Stimulated activated memory B cell treated with anti-CD40 and anti-IgM and Interleukin-4, amounts not matched to agents 10 μg/mL and 1 μg/mL and 100 μg/mL, for 72 hours (primary cell): ENCODE measurements at regions not wholly inside any gene's neighbourhood (a gene's known extent, or its start where the extent isn't known, plus 50 kb on each side); places are given as distances from the start of the nearest gene placed in this dataset.
"Not testable (repeated sequence)": the region's sequence is repeated elsewhere in the genome, so short reads cannot be mapped to it uniquely, and the experiment has no call there.

Source experiments
- ATAC-seq: fragments of 150-1000 bp; cut with Tn5 transposase; 2 replicates; pipeline ENCODE4 v1.10.0; 2021
- H3K27ac Mint-ChIP-seq: one replicate; pipeline ENCODE4 v1.8.0; 2022; ENCODE audit warnings: mild to moderate bottlenecking, mixed read lengths
- H3K27me3 Mint-ChIP-seq: one replicate; pipeline ENCODE4 v1.8.0; 2022; ENCODE audit warnings: mixed read lengths
- H3K36me3 Mint-ChIP-seq: one replicate; pipeline ENCODE4 v1.8.0; 2022; ENCODE audit warnings: mixed read lengths
- H3K4me1 Mint-ChIP-seq: one replicate; pipeline ENCODE4 v1.8.0; 2022; ENCODE audit warnings: mixed read lengths
- H3K4me3 Mint-ChIP-seq: one replicate; pipeline ENCODE4 v1.8.0; 2022; ENCODE audit warnings: mild to moderate bottlenecking, moderate library complexity, mixed read lengths
- H3K9me3 Mint-ChIP-seq: one replicate; pipeline ENCODE4 v1.8.0; 2022; ENCODE audit warnings: mixed read lengths

DNA sequence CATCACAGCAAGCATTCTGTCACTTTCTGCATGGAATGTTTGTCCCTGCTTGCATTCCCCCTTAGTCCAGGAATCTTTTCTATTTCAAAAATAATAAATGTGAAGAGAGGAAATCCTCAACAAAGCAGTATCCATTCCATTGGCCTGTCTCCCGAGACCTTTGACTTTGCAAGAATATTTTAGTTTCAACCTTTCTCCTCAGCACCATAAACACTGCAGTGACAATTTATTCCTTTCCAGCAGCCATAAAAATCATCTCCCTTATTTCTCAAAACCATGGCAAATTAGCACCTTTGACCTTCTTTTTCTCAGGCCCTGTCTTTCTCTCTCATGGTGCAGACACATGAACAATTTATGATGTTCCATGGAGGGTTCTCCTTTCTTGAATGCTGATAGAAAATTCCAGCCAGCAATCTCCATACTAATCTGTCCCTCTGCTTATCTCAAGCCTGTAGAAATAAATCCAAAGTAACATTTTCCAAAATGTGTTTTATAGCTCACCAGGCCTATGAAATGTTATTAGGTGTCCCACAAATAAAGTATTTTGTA is 352.1 kb upstream of the CCL2 start:
- Mint-ChIP-seq H3K36me3 (no peaks in the 10 kb centered on the region), H3K27me3 (no peaks in the 10 kb centered on the region), H3K4me3 (no peak overlapping the region), H3K9me3 (no peaks in the 10 kb centered on the region), H3K27ac (no peak overlapping the region), H3K4me1 (no peaks in the 10 kb centered on the region)
- ATAC-seq, result no peak

GRCh38 chr17:33904476-33904875 is 350.6 kb upstream of the CCL2 start:
- Mint-ChIP-seq H3K4me1 (no peaks in the 10 kb centered on the region), H3K9me3 (no peaks in the 10 kb centered on the region), H3K27ac (no peak overlapping the region), H3K36me3 (no peaks in the 10 kb centered on the region), H3K4me3 (no peak overlapping the region), H3K27me3 (no peaks in the 10 kb centered on the region)
- no peak for ATAC-seq

GRCh38 chr17:33905338-33905800 is 349.7 kb upstream of the CCL2 start:
- no peaks in the 10 kb centered on the region for H3K9me3 Mint-ChIP-seq
- H3K4me3 Mint-ChIP-seq, result no peak overlapping the region
- H3K27me3 Mint-ChIP-seq, result no peaks in the 10 kb centered on the region
- no peaks in the 10 kb centered on the region for H3K4me1 Mint-ChIP-seq
- H3K36me3 Mint-ChIP-seq, result no peaks in the 10 kb centered on the region
- H3K27ac Mint-ChIP-seq, result no peak overlapping the region
- no peak for ATAC-seq

DNA sequence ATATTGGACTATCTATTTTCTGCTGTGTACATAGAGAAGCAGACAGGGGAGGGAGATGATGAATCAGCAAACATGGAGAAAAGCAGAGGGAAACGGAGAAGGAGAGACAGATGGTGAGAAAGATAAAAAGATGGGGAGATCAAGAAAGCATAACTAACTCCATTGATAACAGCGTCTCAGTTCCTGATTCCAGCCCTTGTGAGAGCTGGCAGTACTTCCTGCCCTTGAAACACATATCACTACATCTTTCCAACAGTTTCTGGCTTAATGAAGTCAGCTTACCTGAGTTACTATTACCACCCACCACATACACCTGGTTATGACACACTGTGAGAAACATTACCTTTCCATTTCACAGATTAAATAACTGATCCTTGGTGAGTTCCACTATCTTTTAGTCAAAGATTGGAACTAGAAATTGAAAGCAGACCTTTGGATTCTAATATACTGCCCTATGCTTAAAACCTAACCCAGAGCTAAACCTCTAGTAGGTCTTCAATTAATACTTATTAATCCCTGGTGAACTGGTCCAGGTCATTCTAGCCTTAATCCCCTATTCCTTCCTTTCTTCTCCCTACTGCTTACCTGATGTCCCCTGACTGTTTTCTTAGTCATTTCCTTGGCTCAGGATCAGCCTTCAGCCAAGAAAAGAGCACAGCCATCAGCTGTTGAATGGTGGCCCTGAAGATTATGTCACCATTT is 346.6 kb upstream of the CCL2 start:
- no peaks in the 10 kb centered on the region for H3K9me3 Mint-ChIP-seq
- no peaks in the 10 kb centered on the region for H3K36me3 Mint-ChIP-seq
- H3K4me3 Mint-ChIP-seq, result no peak overlapping the region
- H3K4me1 Mint-ChIP-seq, result no peaks in the 10 kb centered on the region
- no peak overlapping the region for H3K27ac Mint-ChIP-seq
- no peak for ATAC-seq
- H3K27me3 Mint-ChIP-seq, result no peaks in the 10 kb centered on the region

DNA sequence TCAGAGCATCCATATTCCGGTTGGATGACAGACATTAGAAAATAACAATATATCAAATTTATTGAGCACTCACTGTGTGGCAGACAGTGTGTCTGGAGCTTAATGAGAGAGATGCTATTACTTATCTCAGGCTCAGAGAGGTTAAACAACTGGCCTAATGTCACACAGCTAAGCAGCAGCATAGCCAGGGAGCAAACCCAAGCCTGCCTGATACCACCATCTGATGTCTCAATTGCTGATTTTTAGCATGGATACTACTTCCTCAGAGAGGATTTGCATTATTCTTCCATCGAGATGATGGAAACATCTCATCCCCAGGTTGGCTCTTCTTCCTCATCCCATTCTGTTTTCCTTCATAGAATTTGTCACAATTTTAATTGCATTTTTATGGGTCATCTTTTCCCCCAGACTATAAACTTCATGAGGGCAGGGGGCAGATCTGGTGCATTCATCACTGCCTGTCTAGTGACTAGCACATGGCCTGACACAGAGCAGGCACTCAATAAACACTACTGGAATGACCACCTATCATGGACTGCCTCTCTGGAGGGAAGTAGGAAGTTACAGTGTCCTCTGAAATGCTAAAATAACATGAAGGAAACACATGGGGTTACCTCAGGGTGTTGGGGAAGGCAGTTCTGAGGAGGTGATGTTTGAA is 344.8 kb upstream of the CCL2 start:
- no peak for ATAC-seq
- Mint-ChIP-seq H3K9me3 (no peaks in the 10 kb centered on the region), H3K4me3 (no peak overlapping the region), H3K27ac (no peak overlapping the region), H3K4me1 (no peaks in the 10 kb centered on the region), H3K27me3 (no peaks in the 10 kb centered on the region), H3K36me3 (no peaks in the 10 kb centered on the region)

DNA sequence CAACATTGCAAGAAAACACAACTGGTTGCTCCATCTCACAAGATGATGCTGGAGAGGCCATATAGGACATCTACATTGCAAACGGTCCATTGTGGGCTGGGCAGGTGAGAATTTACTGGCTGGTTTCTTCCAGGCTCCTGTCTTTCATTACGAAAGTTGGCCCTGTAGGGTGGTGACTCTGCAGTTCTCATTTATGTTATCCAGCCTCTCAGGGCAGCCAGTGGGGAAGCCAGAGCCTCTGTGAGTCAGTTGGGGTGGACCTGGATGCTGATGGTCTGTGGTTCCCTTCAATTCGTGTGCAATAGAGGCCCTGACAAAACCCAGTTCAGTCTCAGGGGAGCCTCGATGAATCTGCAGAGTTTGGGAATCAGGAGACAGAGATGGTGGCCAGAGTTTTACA is 341.0 kb upstream of the CCL2 start:
- no peaks in the 10 kb centered on the region for H3K9me3 Mint-ChIP-seq
- ATAC-seq, result no peak
- H3K27ac Mint-ChIP-seq, result no peak overlapping the region
- H3K4me1 Mint-ChIP-seq, result no peaks in the 10 kb centered on the region
- H3K27me3 Mint-ChIP-seq, result peaks cover 19% of the 10 kb centered on the region
- H3K36me3 Mint-ChIP-seq, result no peaks in the 10 kb centered on the region
- H3K4me3 Mint-ChIP-seq, result no peak overlapping the region

DNA sequence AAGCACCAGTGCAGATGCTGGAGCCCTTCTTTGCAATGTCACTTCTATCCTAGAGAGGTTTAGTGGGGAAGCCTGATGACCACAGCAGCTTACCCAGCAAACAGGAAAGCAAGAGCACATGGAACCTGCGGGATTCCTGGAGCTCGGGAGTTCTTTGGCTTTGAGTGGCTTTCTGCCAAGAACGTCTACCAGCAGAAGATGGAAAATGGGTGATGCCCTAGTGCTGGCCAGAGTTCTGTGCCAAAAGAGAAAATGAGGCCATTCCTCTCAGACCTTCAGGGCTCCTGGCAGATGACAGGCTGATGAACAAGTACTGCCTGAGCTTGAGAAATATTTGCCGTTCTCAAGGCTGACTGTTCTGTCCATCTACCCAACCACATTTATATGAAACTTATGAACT is 332.1 kb upstream of the CCL2 start:
- H3K36me3 Mint-ChIP-seq, result no peaks in the 10 kb centered on the region
- peaks cover 5% of the 10 kb centered on the region for H3K27me3 Mint-ChIP-seq
- H3K4me3 Mint-ChIP-seq, result no peak overlapping the region
- no peaks in the 10 kb centered on the region for H3K4me1 Mint-ChIP-seq
- ATAC-seq, result no peak
- H3K27ac Mint-ChIP-seq, result no peak overlapping the region
- peaks cover 7% of the 10 kb centered on the region for H3K9me3 Mint-ChIP-seq

DNA sequence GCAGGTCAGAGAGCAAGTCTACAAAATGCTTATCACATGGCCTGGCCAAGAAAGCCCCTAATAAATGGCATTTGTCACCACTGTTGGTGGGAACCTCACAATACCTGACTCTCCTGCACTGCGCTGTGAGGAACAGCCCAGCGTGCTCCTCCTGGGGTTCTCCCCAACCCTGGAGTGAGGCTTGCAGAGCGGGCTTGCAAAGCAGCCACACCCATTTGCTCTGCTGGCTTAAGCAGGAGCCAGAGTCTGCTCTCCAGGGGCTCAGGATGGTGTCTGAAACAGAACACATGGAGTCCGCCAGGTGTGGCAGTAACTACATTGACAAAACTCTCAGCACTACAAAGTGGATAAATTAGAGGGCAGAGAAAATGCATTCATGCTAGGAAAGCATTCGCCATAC is 331.0 kb upstream of the CCL2 start:
- Mint-ChIP-seq H3K4me1 (no peaks in the 10 kb centered on the region), H3K9me3 (peaks cover 7% of the 10 kb centered on the region), H3K27ac (no peak overlapping the region), H3K4me3 (no peak overlapping the region), H3K27me3 (peaks cover 10% of the 10 kb centered on the region), H3K36me3 (no peaks in the 10 kb centered on the region)
- ATAC-seq, result no peak

GRCh38 chr17:33925649-33926048 is 329.4 kb upstream of the CCL2 start:
- Mint-ChIP-seq H3K4me1 (no peaks in the 10 kb centered on the region), H3K4me3 (no peak overlapping the region), H3K27ac (no peak overlapping the region), H3K9me3 (peaks cover 4% of the 10 kb centered on the region), H3K36me3 (no peaks in the 10 kb centered on the region), H3K27me3 (peaks cover 15% of the 10 kb centered on the region)
- ATAC-seq, result no peak

DNA sequence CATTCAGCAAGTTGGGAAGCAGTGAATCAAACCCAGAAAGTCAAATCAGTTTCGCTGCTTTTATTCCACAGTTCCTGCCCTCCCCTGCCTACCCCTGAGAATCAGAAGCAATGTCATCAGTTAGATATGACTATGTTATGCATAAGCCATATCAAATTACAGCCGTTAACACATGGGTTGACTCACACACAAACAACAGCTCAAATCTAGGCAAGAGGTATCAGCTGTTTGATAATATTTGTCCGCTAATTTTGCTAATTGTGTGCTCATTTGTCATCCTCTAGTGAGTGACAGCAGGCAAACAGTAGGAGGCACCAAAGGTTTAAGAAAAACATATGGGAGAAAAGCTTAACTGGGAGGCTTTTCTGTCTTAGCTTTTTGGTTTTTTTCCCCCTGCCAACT is 327.4 kb upstream of the CCL2 start:
- Mint-ChIP-seq H3K4me1 (no peaks in the 10 kb centered on the region), H3K4me3 (no peak overlapping the region), H3K27me3 (peaks cover 18% of the 10 kb centered on the region), H3K27ac (no peak overlapping the region), H3K9me3 (no peaks in the 10 kb centered on the region), H3K36me3 (no peaks in the 10 kb centered on the region)
- ATAC-seq, result no peak

DNA sequence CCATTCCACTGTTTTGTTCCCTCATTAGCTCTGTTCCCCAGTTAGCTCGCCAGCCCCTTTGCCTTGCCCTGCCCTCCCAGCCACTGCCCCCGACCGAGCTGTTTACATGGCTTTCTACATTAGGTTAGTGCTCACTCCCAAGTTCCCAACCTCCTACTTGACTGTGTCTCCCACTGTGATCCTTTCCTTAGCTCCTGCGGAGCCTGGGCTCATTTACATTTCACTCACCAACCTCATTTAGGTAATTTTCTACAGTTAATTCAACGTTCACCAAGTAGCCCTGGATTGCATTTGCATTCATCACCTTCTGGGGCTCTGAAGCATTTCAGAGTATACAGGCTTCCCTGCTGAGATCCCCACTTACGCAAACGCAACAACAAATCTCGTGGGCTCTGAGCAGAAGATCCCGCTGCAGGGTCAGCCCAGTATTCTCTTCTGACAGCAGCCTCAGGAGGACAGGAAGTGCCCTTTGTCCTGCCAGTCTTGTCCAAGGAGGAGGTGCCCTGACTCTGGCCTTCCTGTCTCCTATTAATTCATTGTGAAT is 325.8 kb upstream of the CCL2 start:
- no peak overlapping the region for H3K27ac Mint-ChIP-seq
- peaks cover 18% of the 10 kb centered on the region for H3K27me3 Mint-ChIP-seq
- no peaks in the 10 kb centered on the region for H3K36me3 Mint-ChIP-seq
- H3K4me3 Mint-ChIP-seq, result no peak overlapping the region
- no peaks in the 10 kb centered on the region for H3K4me1 Mint-ChIP-seq
- no peak for ATAC-seq
- H3K9me3 Mint-ChIP-seq, result no peaks in the 10 kb centered on the region

- not testable (repeated sequence) for ATAC-seq
- peaks cover 18% of the 10 kb centered on the region for H3K27me3 Mint-ChIP-seq
Observed at GRCh38 chr17:33931148-33931814, 323.8 kb upstream of the CCL2 start.

DNA sequence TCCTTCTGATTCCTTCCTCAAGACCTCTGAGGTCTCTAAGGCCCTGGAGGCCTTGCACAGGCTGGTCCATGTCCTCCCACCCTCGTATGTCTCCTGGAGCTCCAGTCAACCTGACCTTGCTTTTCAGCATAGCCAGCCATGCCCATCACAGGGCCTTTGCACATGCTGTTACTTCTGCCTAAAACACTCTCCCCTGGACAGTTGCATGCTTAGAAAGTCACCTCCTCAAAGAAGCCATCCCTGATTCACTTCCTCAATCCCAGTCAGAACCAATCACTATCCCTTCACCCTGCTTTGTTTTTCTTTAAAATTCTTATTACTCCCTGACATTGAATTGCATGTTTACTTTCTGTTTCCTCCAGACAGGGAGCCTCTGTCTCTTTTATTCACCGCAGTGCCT is 322.1 kb upstream of the CCL2 start:
- H3K27ac Mint-ChIP-seq, result no peak overlapping the region
- H3K4me1 Mint-ChIP-seq, result no peaks in the 10 kb centered on the region
- H3K4me3 Mint-ChIP-seq, result no peak overlapping the region
- no peaks in the 10 kb centered on the region for H3K36me3 Mint-ChIP-seq
- H3K27me3 Mint-ChIP-seq, result peaks cover 18% of the 10 kb centered on the region
- no peaks in the 10 kb centered on the region for H3K9me3 Mint-ChIP-seq
- ATAC-seq, result no peak

More at GRCh38 chr17:33931148-33931814, 323.8 kb upstream of the CCL2 start:
- H3K4me3 Mint-ChIP-seq, H3K9me3 Mint-ChIP-seq, H3K36me3 Mint-ChIP-seq, H3K4me1 Mint-ChIP-seq, H3K27ac Mint-ChIP-seq: not testable (repeated sequence)

GRCh38 chr17:33933576-33933975 is 321.5 kb upstream of the CCL2 start:
- H3K27ac Mint-ChIP-seq, result no peak overlapping the region
- peaks cover 12% of the 10 kb centered on the region for H3K27me3 Mint-ChIP-seq
- H3K36me3 Mint-ChIP-seq, result no peaks in the 10 kb centered on the region
- H3K4me1 Mint-ChIP-seq, result no peaks in the 10 kb centered on the region
- H3K4me3 Mint-ChIP-seq, result no peak overlapping the region
- no peak for ATAC-seq
- H3K9me3 Mint-ChIP-seq, result no peaks in the 10 kb centered on the region

- H3K36me3 Mint-ChIP-seq, result no peaks in the 10 kb centered on the region
- ATAC-seq, result no peak
- no peaks in the 10 kb centered on the region for H3K9me3 Mint-ChIP-seq
- no peak overlapping the region for H3K27ac Mint-ChIP-seq
- H3K4me3 Mint-ChIP-seq, result no peak overlapping the region
- H3K4me1 Mint-ChIP-seq, result no peaks in the 10 kb centered on the region
- peaks cover 8% of the 10 kb centered on the region for H3K27me3 Mint-ChIP-seq
Observed at GRCh38 chr17:33934696-33935095, 320.4 kb upstream of the CCL2 start.
